Chondrocyte (in vitro differentiated cells): ENCODE measurements at regions not wholly inside any gene's neighbourhood (a gene's known extent, or its start where the extent isn't known, plus 50 kb on each side); places are given as distances from the start of the nearest gene placed in this dataset.

ENCODE experiments used
- DNase-seq: peaks from one replicate; pipeline ENCODE4 v3.0.0; 2021; ENCODE audit warnings: mixed read lengths, low spot score
- H3K27ac Mint-ChIP-seq: one replicate; pipeline ENCODE4 v1.8.0; 2021; ENCODE audit warnings: mild to moderate bottlenecking, moderate library complexity, mixed read lengths; ENCODE audit not compliant: unreplicated experiment
- H3K27me3 Mint-ChIP-seq: 2 replicates; pipeline ENCODE4 v1.8.0; 2021; ENCODE audit warnings: low read depth, mixed read lengths
- H3K36me3 Mint-ChIP-seq: 2 replicates; pipeline ENCODE4 v1.8.0; 2021; ENCODE audit warnings: low read depth, mixed read lengths
- H3K4me1 Mint-ChIP-seq: 2 replicates; pipeline ENCODE4 v1.8.0; 2021; ENCODE audit warnings: low read depth, mild to moderate bottlenecking, mixed read lengths
- H3K4me3 Mint-ChIP-seq: one replicate; pipeline ENCODE4 v1.8.0; 2021; ENCODE audit warnings: mild to moderate bottlenecking, moderate library complexity, mixed read lengths; ENCODE audit not compliant: unreplicated experiment
- H3K9me3 Mint-ChIP-seq: 2 replicates; pipeline ENCODE4 v1.8.0; 2021; ENCODE audit warnings: low read depth, mixed read lengths
- TF ChIP-seq, protein P1 (sequence below): fragments of 200-600 bp; sonication (generic); IDR thresholded peaks from 2 replicates; pipeline ENCODE4 v1.5.0; 2021; ENCODE audit warnings: antibody characterized with exemption, mild to moderate bottlenecking, moderate library complexity

- H3K27ac Mint-ChIP-seq: no peak overlapping the region
- H3K9me3 Mint-ChIP-seq: no peaks in the 10 kb centered on the region
- H3K4me3 Mint-ChIP-seq: no peak overlapping the region
- DNase-seq: no peak
- no peaks in the 10 kb centered on the region for H3K27me3 Mint-ChIP-seq
- TF ChIP-seq, protein P1, sequence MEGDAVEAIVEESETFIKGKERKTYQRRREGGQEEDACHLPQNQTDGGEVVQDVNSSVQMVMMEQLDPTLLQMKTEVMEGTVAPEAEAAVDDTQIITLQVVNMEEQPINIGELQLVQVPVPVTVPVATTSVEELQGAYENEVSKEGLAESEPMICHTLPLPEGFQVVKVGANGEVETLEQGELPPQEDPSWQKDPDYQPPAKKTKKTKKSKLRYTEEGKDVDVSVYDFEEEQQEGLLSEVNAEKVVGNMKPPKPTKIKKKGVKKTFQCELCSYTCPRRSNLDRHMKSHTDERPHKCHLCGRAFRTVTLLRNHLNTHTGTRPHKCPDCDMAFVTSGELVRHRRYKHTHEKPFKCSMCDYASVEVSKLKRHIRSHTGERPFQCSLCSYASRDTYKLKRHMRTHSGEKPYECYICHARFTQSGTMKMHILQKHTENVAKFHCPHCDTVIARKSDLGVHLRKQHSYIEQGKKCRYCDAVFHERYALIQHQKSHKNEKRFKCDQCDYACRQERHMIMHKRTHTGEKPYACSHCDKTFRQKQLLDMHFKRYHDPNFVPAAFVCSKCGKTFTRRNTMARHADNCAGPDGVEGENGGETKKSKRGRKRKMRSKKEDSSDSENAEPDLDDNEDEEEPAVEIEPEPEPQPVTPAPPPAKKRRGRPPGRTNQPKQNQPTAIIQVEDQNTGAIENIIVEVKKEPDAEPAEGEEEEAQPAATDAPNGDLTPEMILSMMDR: no peak
- H3K4me1 Mint-ChIP-seq: no peaks in the 10 kb centered on the region
- no peaks in the 10 kb centered on the region for H3K36me3 Mint-ChIP-seq
These were observed 1531.8 kb downstream of the PCDH7 start for GRCh38 chr4:32251926-32252325.

DNA sequence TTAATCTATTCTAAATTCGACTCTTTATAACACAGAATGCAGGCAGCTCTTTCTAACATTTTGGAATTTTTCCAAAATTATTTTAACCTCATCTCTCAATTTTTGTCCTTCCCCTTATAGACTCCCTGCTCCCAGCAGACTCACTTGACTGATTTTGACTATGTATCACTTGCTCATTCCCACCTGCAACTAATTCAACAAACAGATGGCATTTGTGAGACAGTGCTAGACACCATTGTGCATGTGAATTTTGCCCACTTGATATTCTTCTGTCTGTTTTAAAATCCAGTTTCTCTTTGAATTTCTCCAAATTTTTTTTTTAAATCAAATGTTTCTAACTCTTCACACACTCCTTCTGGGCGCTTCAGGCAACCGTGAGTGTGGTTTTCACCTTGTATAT is 1534.0 kb downstream of the PCDH7 start:
- Mint-ChIP-seq H3K9me3 (no peaks in the 10 kb centered on the region), H3K27me3 (no peaks in the 10 kb centered on the region), H3K27ac (no peak overlapping the region), H3K4me3 (no peak overlapping the region), H3K4me1 (no peaks in the 10 kb centered on the region), H3K36me3 (no peaks in the 10 kb centered on the region)
- no peak for DNase-seq
- TF ChIP-seq, protein P1: no peak

- DNase-seq: no peak
- TF ChIP-seq, protein P1: no peak
- Mint-ChIP-seq H3K27me3 (no peaks in the 10 kb centered on the region), H3K36me3 (no peaks in the 10 kb centered on the region), H3K4me1 (no peaks in the 10 kb centered on the region), H3K9me3 (no peaks in the 10 kb centered on the region), H3K27ac (no peak overlapping the region), H3K4me3 (no peak overlapping the region)
These were observed 1538.8 kb downstream of the PCDH7 start for GRCh38 chr4:32258986-32259385.

DNA sequence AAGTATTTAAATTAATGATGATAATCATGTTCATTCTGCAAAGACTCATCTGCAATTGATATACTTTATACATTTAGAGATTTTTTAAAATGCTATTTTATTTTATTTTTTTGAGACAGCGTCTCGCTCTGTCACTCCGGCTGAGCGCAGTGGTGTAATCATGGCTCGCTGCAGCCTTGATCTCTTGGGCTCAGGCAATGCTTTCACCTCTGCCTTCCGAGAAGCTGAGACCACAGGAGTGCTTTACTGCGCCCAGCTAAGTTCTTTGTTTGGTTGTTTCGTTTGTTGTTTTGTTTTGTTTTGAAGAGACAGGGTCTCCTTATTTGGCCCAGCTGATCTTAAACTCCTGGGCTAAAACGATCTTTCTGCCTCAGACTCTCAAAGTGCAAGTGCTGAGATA is 1541.0 kb downstream of the PCDH7 start:
- Mint-ChIP-seq H3K9me3 (no peaks in the 10 kb centered on the region), H3K36me3 (no peaks in the 10 kb centered on the region)

GRCh38 chr4:32268863-32269262 is 1548.7 kb downstream of the PCDH7 start:
- Mint-ChIP-seq H3K36me3 (no peaks in the 10 kb centered on the region), H3K9me3 (no peaks in the 10 kb centered on the region), H3K27ac (no peak overlapping the region), H3K4me1 (no peaks in the 10 kb centered on the region), H3K27me3 (no peaks in the 10 kb centered on the region), H3K4me3 (no peak overlapping the region)
- DNase-seq: no peak
- TF ChIP-seq, protein P1: peak; percentile 70

More for the DNA sequence above, 1541.0 kb downstream of the PCDH7 start:
- no peaks in the 10 kb centered on the region for H3K27me3 Mint-ChIP-seq
- DNase-seq: no peak
- H3K4me1 Mint-ChIP-seq: no peaks in the 10 kb centered on the region
- TF ChIP-seq, protein P1: no peak
- H3K27ac Mint-ChIP-seq: no peak overlapping the region
- H3K4me3 Mint-ChIP-seq: no peak overlapping the region
